ENCODE measurements at regions not wholly inside any gene's neighbourhood (a gene's known extent, or its start where the extent isn't known, plus 50 kb on each side); places are given as distances from the start of the nearest gene placed in this dataset.

DNA sequence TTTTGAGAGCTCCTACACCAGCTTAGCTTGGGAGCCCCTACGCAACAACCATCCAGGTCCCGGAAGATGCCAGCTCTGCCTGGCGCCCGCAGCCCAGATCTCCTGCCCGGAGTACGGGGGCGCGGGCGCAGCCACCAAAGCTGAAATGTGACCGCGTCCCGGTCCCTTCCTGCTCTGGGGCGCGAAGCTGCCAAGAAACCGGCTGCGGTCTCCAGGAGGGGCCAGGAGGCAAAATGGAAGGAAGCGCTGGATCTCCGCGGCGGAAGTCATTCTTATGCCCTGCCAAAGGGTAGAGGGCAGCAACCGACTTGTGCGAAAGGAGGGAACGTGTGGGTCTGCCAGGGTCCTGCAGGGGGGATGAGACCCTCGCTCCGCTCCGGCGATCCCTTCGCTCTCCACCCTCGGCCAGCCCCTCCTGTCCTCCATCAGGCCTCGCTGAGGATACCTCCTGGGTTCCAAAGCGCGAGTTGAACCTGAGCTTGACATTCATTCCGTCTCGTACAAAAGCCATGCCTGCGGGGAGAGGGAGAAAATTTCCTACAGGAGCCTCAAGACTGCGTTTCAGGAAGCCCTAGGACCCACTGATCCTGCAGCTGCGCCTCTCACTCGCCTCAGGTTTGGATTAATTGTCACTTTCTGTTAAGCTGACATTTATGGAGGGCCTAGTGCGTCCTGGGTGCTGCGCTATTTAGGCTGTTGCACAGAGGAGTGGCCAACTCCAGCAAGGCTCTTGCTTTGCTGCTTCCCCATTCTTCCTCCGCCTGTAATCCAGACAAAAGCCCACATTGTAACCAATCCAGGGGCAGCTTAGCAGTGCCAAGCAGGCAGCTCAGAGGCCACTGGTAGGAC lies 98.3 kb upstream of the VGLL3 start:
- TF ChIP-seq, protein P1, sequence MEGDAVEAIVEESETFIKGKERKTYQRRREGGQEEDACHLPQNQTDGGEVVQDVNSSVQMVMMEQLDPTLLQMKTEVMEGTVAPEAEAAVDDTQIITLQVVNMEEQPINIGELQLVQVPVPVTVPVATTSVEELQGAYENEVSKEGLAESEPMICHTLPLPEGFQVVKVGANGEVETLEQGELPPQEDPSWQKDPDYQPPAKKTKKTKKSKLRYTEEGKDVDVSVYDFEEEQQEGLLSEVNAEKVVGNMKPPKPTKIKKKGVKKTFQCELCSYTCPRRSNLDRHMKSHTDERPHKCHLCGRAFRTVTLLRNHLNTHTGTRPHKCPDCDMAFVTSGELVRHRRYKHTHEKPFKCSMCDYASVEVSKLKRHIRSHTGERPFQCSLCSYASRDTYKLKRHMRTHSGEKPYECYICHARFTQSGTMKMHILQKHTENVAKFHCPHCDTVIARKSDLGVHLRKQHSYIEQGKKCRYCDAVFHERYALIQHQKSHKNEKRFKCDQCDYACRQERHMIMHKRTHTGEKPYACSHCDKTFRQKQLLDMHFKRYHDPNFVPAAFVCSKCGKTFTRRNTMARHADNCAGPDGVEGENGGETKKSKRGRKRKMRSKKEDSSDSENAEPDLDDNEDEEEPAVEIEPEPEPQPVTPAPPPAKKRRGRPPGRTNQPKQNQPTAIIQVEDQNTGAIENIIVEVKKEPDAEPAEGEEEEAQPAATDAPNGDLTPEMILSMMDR (IDR thresholded peaks at IDR 0.05 in 4 of 5, conservative IDR thresholded peaks at IDR 0.05 in 1 of 5): no peak
- peak in 1 of 2 donors; percentile 13 for TF ChIP-seq POLR2A (IDR thresholded peaks at IDR 0.05)

Data from gastrocnemius medialis (tissue), 4 donors.